ENCODE measurements at regions not wholly inside any gene's neighbourhood (a gene's known extent, or its start where the extent isn't known, plus 50 kb on each side); places are given as distances from the start of the nearest gene placed in this dataset.

- TF ChIP-seq EZH2 (IDR thresholded peaks at IDR 0.05) = no peak
- no peak for TF ChIP-seq POLR2AphosphoS5 (IDR thresholded peaks at IDR 0.05; ENCODE audit: borderline replicate concordance, low read depth, low read length)
- no peak for TF ChIP-seq FOXP2 (optimal IDR thresholded peaks at IDR 0.05; ENCODE audit: control extremely low read depth, extremely low read length, insufficient read depth)
Observed at GRCh38 chr2:64390586-64390985, 63.4 kb upstream of the LGALSL start.
